Endothelial cell of umbilical vein (primary cell): ENCODE measurements at regions not wholly inside any gene's neighbourhood (a gene's known extent, or its start where the extent isn't known, plus 50 kb on each side); places are given as distances from the start of the nearest gene placed in this dataset.

Source experiments
- BruUV-seq: library from RNA; stranded (reverse); fragments of 400-500 nt; replicated peaks from 2 replicates; lab custom pipeline; 2021; lab: Mats Ljungman, UMichigan
- CTCF ChIA-PET: fragments of 300-600, 350-600 bp; sonication (Branson Sonifier 250); formaldehyde crosslinking; loops from one replicate; lab custom pipeline; 2021; ENCODE audit warnings: antibody characterized with exemption, inconsistent platforms; lab: Charles Lee
- POLR2A ChIA-PET: fragments of 300-600, 350-600 bp; sonication (Branson Sonifier 250); formaldehyde crosslinking; loops from one replicate; lab custom pipeline; 2021; ENCODE audit warnings: antibody characterized with exemption, inconsistent platforms; lab: Charles Lee
- DNase-seq: peaks from one replicate; pipeline ENCODE4 v3.0.0-alpha.2; 2011; ENCODE audit warnings: low read depth, low spot score
- FAIRE-seq: peaks from 2 replicates; lab custom pipeline; 2011; peaks lifted over from hg19 to GRCh38; lab: Jason Lieb, UNC
- H2AFZ ChIP-seq: 2 replicates; pipeline ENCODE4 v1.6.0; 2012; ENCODE audit warnings: low read depth, low read length, control low read depth, inconsistent platforms
- H3K27ac ChIP-seq: 2 replicates; pipeline ENCODE4 v1.5.1; 2011; ENCODE audit warnings: low read depth, mild to moderate bottlenecking, control low read depth, low read length, moderate library complexity; ENCODE audit not compliant: insufficient read depth
- H3K27me3 ChIP-seq, 2 experiments: 2 replicates each; pipeline versions ENCODE4 v1.6.0 to v1.6.1; 2011; ENCODE audit warnings: low read length in 2 of 2, mixed read lengths in 1 of 2; ENCODE audit not compliant: control insufficient read depth in 2 of 2, insufficient read depth in 2 of 2
- H3K36me3 ChIP-seq, 2 experiments: 2 replicates in 1 of 2; 3 replicates in 1 of 2; pipeline ENCODE4 v1.5.1; 2011; ENCODE audit warnings: low read length in 2 of 2, mild to moderate bottlenecking in 1 of 2, moderate library complexity in 1 of 2; ENCODE audit not compliant: control insufficient read depth in 2 of 2, insufficient read depth in 2 of 2; ENCODE audit errors: extremely low read depth in 1 of 2
- H3K4me1 ChIP-seq: 3 replicates; pipeline ENCODE4 v1.5.1; 2011; ENCODE audit warnings: mild to moderate bottlenecking, low read length; ENCODE audit not compliant: control insufficient read depth, insufficient read depth; ENCODE audit errors: extremely low read depth
- H3K4me2 ChIP-seq: 2 replicates; pipeline ENCODE4 v1.6.1; 2011; ENCODE audit warnings: low read length, control low read depth, mixed read lengths; ENCODE audit not compliant: insufficient read depth
- H3K4me3 ChIP-seq, 3 experiments: fragments of 200-600 bp in 1 of 3; sonication (generic), shearing (Covaris generic) in 1 of 3; replicated peaks in 1 of 3; 2 replicates each; pipeline ENCODE4 v1.5.1; 2011 to 2016; ENCODE audit warnings: control low read depth in 3 of 3, low read length in 3 of 3, mild to moderate bottlenecking in 2 of 3, inconsistent platforms in 1 of 3, low read depth in 1 of 3, moderate library complexity in 1 of 3; ENCODE audit not compliant: insufficient read depth in 1 of 3
- H3K79me2 ChIP-seq: 2 replicates; pipeline ENCODE4 v1.6.0; 2012; ENCODE audit warnings: low read length, inconsistent platforms; ENCODE audit not compliant: control insufficient read depth, insufficient read depth
- H3K9ac ChIP-seq: replicated peaks from 2 replicates; pipeline ENCODE3; 2011; ENCODE audit warnings: low read length, control low read depth; ENCODE audit not compliant: insufficient read depth; ENCODE audit errors: extremely low read depth
- H3K9me1 ChIP-seq: replicated peaks from 3 replicates; pipeline ENCODE4 v1.6.0; 2011; ENCODE audit warnings: mild to moderate bottlenecking, low read length; ENCODE audit not compliant: control insufficient read depth, insufficient read depth; ENCODE audit errors: extremely low read depth
- H3K9me3 ChIP-seq: replicated peaks from 2 replicates; pipeline ENCODE4 v1.5.1; 2012; ENCODE audit warnings: low read length, inconsistent platforms; ENCODE audit not compliant: control insufficient read depth, insufficient read depth
- H4K20me1 ChIP-seq: replicated peaks from 2 replicates; pipeline ENCODE3; 2011; ENCODE audit warnings: mild to moderate bottlenecking, low read length; ENCODE audit not compliant: control insufficient read depth, insufficient read depth; ENCODE audit errors: extremely low read depth
- CTCF ChIP-seq, 2 donors: IDR thresholded peaks; 1 replicate in 1 of 2; 2 replicates in 1 of 2; pipeline ENCODE4 v1.5.1; 2011; ENCODE audit warnings: low read length in 2 of 2, mild to moderate bottlenecking in 2 of 2, moderate library complexity in 2 of 2, control low read depth in 1 of 2, inconsistent platforms in 1 of 2, low read depth in 1 of 2; ENCODE audit not compliant: insufficient read depth in 1 of 2; ENCODE audit errors: extremely low read depth in 1 of 2
- EZH2 ChIP-seq: IDR thresholded peaks from 2 replicates; pipeline ENCODE4 v1.6.1; 2012; ENCODE audit warnings: borderline replicate concordance, low read depth, mild to moderate bottlenecking, moderate library complexity, low read length, inconsistent platforms; ENCODE audit not compliant: severe bottlenecking
- FOS ChIP-seq: IDR thresholded peaks from 2 replicates; pipeline ENCODE4 v1.6.1; 2011; ENCODE audit warnings: mild to moderate bottlenecking, low read length, moderate library complexity, borderline replicate concordance; ENCODE audit not compliant: insufficient read depth
- GATA2 ChIP-seq: IDR thresholded peaks from 2 replicates; pipeline ENCODE4 v1.7.0; 2011; ENCODE audit warnings: low read depth, mild to moderate bottlenecking, moderate library complexity, mixed read lengths, low read length; ENCODE audit not compliant: insufficient read length, insufficient read depth
- JUN ChIP-seq: IDR thresholded peaks from 2 replicates; pipeline ENCODE4 v1.6.1; 2011; ENCODE audit warnings: borderline replicate concordance, low read depth; ENCODE audit not compliant: insufficient read length, insufficient read depth
- MAX ChIP-seq: IDR thresholded peaks from 2 replicates; pipeline ENCODE4 v1.6.1; 2011; ENCODE audit not compliant: insufficient read depth, insufficient read length
- POLR2A ChIP-seq: IDR thresholded peaks from 2 replicates; pipeline ENCODE4 v1.6.1; 2012; ENCODE audit warnings: low read depth, mild to moderate bottlenecking, control low read depth, low read length
- POLR2AphosphoS5 ChIP-seq: IDR thresholded peaks from 2 replicates; pipeline ENCODE4 v1.6.1; 2012; ENCODE audit warnings: low read depth, mild to moderate bottlenecking, control low read depth, low read length, moderate library complexity; ENCODE audit not compliant: insufficient read depth
- dilution Hi-C: fragments of 300-500 bp; cut with MboI; formaldehyde crosslinking; loops from one replicate; pipeline ENCODE4 v1.15.0; 2019; ENCODE audit warnings: low sequenced_read_pairs; ENCODE audit not compliant: extremely low pct_ligation_motif_present
- intact Hi-C: fragments of 100-400 bp; cut with micrococcal nuclease; formaldehyde crosslinking; loops from one replicate; pipeline ENCODE4 v1.10.0; 2022

GRCh38 chr4:181146051-181146450 is 1097.2 kb upstream of the TENM3 start:
- H3K36me3 ChIP-seq, result no peaks in the 10 kb centered on the region
- no peaks in the 10 kb centered on the region for H3K9me1 ChIP-seq
- ChIA-PET CTCF (interaction anchor here (4.5 kb wide), 1 partner anchor 1779 kb away, joined by 61 read pairs; no protein-coding TSS in a partner anchor), POLR2A (no interaction called here)
- no TSS peak for BruUV-seq
- H3K9me3 ChIP-seq, result no peaks in the 10 kb centered on the region
- H2AFZ ChIP-seq, result no peak overlapping the region
- H3K9ac ChIP-seq, result no peak overlapping the region
- TF ChIP-seq POLR2A, result no peak
- dilution Hi-C loops (no loop called here), intact Hi-C loops (loop anchor here (10.0 kb wide), 1 partner anchor 1929 kb away; no protein-coding TSS in a partner anchor)
- no peaks in the 10 kb centered on the region for H3K79me2 ChIP-seq
- H3K4me2 ChIP-seq, result no peak overlapping the region
- no peaks in the 10 kb centered on the region for H4K20me1 ChIP-seq
- no peaks in the 10 kb centered on the region for H3K4me1 ChIP-seq
- no peak for FAIRE-seq
- no peak overlapping the region for H3K4me3 ChIP-seq
- H3K27ac ChIP-seq, result no peak overlapping the region
- DNase-seq, result no peak
- H3K27me3 ChIP-seq, result no peaks in the 10 kb centered on the region

- Histone ChIP-seq H3K4me1 (no peaks in the 10 kb centered on the region), H3K36me3 (no peaks in the 10 kb centered on the region), H3K27me3 (no peaks in the 10 kb centered on the region), H3K9ac (no peak overlapping the region), H3K79me2 (no peaks in the 10 kb centered on the region), H3K9me1 (no peaks in the 10 kb centered on the region), H2AFZ (no peak overlapping the region), H3K4me3 (no peak overlapping the region), H3K4me2 (no peak overlapping the region), H3K9me3 (no peaks in the 10 kb centered on the region), H4K20me1 (no peaks in the 10 kb centered on the region), H3K27ac (no peak overlapping the region)
- TF ChIP-seq MAX (no peak), JUN (no peak), CTCF (IDR thresholded peaks at IDR 0.05; ENCODE audit: extremely low read depth in 1 of 2, insufficient read depth in 1 of 2, low read depth in 1 of 2, low read length in 2 of 2) (no peak), FOS (no peak), GATA2 (no peak), EZH2 (no peak), POLR2AphosphoS5 (no peak)
- intact Hi-C loops, result loop anchor here (10.0 kb wide), 1 partner anchor 1927 kb away; no protein-coding TSS in a partner anchor
- ChIA-PET POLR2A (no interaction called here), CTCF (no interaction called here)
- dilution Hi-C loops, result no loop called here
- DNase-seq, result no peak
- no TSS peak for BruUV-seq
- FAIRE-seq, result no peak
These were observed 1095.7 kb upstream of the TENM3 start for GRCh38 chr4:181147416-181147951.
